ENCODE measurements at regions not wholly inside any gene's neighbourhood (a gene's known extent, or its start where the extent isn't known, plus 50 kb on each side); places are given as distances from the start of the nearest gene placed in this dataset.

DNA sequence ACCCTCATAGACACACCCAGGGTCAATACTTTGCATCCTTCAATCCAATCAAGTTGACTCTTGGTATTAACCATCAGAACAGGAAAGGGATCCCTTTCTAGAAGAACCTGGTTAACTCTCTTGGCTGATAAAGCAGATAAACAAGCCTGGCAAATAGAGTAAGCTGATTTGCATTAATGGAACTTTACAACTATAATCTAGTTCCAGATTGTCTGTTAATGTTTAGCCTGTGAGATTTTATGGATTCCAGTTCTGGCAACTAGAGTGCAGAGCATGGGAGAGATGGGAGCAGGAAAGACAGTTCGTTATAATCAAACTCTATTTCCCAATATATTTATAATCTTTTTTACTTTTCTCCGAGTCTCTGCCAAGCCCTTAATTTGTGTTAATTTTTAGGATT lies 272.6 kb upstream of the KLHL1 start:
- TF ChIP-seq, protein P1, sequence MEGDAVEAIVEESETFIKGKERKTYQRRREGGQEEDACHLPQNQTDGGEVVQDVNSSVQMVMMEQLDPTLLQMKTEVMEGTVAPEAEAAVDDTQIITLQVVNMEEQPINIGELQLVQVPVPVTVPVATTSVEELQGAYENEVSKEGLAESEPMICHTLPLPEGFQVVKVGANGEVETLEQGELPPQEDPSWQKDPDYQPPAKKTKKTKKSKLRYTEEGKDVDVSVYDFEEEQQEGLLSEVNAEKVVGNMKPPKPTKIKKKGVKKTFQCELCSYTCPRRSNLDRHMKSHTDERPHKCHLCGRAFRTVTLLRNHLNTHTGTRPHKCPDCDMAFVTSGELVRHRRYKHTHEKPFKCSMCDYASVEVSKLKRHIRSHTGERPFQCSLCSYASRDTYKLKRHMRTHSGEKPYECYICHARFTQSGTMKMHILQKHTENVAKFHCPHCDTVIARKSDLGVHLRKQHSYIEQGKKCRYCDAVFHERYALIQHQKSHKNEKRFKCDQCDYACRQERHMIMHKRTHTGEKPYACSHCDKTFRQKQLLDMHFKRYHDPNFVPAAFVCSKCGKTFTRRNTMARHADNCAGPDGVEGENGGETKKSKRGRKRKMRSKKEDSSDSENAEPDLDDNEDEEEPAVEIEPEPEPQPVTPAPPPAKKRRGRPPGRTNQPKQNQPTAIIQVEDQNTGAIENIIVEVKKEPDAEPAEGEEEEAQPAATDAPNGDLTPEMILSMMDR (IDR thresholded peaks at IDR 0.05; ENCODE audit: extremely low read depth, low read depth, low read length): no peak
- no peaks in the 10 kb centered on the region for H3K27me3 ChIP-seq (ENCODE audit: insufficient read depth, low read length)

DNA sequence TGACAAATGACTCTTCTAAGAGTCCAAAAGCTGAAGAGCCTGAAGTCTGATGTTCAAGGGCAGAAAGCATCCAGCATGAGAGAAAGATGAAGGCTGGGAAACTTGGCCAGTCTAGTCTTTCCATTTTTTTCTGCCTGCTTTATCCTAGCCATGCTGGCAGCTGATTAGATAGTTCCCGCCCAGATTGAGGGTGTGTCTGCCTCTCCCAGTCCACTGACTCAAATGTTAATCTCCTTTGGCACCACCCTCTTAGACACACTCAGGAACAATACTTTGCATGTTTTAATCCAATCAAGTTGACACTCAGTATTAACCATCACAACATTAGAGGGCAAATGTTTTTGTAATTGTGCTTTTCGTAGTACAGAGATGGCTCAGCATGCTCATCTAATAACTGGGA lies 267.5 kb upstream of the KLHL1 start:
- H3K27me3 ChIP-seq (ENCODE audit: insufficient read depth, low read length): no peaks in the 10 kb centered on the region
- TF ChIP-seq, protein P1 (IDR thresholded peaks at IDR 0.05; ENCODE audit: extremely low read depth, low read depth, low read length): no peak
- no peak for DNase-seq (ENCODE audit: insufficient read length, low spot score, missing footprints)
- no peak overlapping the region for H3K4me3 ChIP-seq (ENCODE audit: insufficient read depth, low read length)
- no peak overlapping the region for H3K4me2 ChIP-seq (ENCODE audit: insufficient read depth, low read length)
- H3K27ac ChIP-seq (ENCODE audit: low read depth, low read length): no peak overlapping the region
- no peaks in the 10 kb centered on the region for H4K20me1 ChIP-seq (ENCODE audit: insufficient read depth, low read length)
- H3K36me3 ChIP-seq (ENCODE audit: insufficient read depth, low read length): no peaks in the 10 kb centered on the region
- no peaks in the 10 kb centered on the region for H3K79me2 ChIP-seq (ENCODE audit: insufficient read depth, low read length)
- H2AFZ ChIP-seq (ENCODE audit: low read length): no peak overlapping the region
- H3K9me3 ChIP-seq (ENCODE audit: low read depth, low read length): no peaks in the 10 kb centered on the region
- H3K4me1 ChIP-seq (ENCODE audit: insufficient read depth, low read length): no peaks in the 10 kb centered on the region

More for the DNA sequence above, 272.6 kb upstream of the KLHL1 start:
- no peak overlapping the region for H3K4me2 ChIP-seq (ENCODE audit: insufficient read depth, low read length)
- no peak overlapping the region for H2AFZ ChIP-seq (ENCODE audit: low read length)
- no peak overlapping the region for H3K27ac ChIP-seq (ENCODE audit: low read depth, low read length)
- H3K4me1 ChIP-seq (ENCODE audit: insufficient read depth, low read length): no peaks in the 10 kb centered on the region
- no peak overlapping the region for H3K4me3 ChIP-seq (ENCODE audit: insufficient read depth, low read length)
- no peaks in the 10 kb centered on the region for H3K79me2 ChIP-seq (ENCODE audit: insufficient read depth, low read length)
- peaks cover 2% of the 10 kb centered on the region for H3K9me3 ChIP-seq (ENCODE audit: low read depth, low read length)
- H3K36me3 ChIP-seq (ENCODE audit: insufficient read depth, low read length): no peaks in the 10 kb centered on the region
- DNase-seq (ENCODE audit: insufficient read length, low spot score, missing footprints): no peak
- no peaks in the 10 kb centered on the region for H4K20me1 ChIP-seq (ENCODE audit: insufficient read depth, low read length)

- Histone ChIP-seq H3K27me3 (ENCODE audit: insufficient read depth, low read length) (no peaks in the 10 kb centered on the region), H3K4me3 (ENCODE audit: insufficient read depth, low read length) (no peak overlapping the region), H4K20me1 (ENCODE audit: insufficient read depth, low read length) (no peaks in the 10 kb centered on the region), H2AFZ (ENCODE audit: low read length) (no peak overlapping the region), H3K79me2 (ENCODE audit: insufficient read depth, low read length) (no peaks in the 10 kb centered on the region), H3K9me3 (ENCODE audit: low read depth, low read length) (peaks cover 1% of the 10 kb centered on the region), H3K36me3 (ENCODE audit: insufficient read depth, low read length) (no peaks in the 10 kb centered on the region), H3K4me2 (ENCODE audit: insufficient read depth, low read length) (no peak overlapping the region), H3K4me1 (ENCODE audit: insufficient read depth, low read length) (no peaks in the 10 kb centered on the region), H3K27ac (ENCODE audit: low read depth, low read length) (no peak overlapping the region)
- TF ChIP-seq, protein P1 (IDR thresholded peaks at IDR 0.05; ENCODE audit: extremely low read depth, low read depth, low read length): no peak
- no peak for DNase-seq (ENCODE audit: insufficient read length, low spot score, missing footprints)
Measured at GRCh38 chr13:70370924-70371323, 262.7 kb upstream of the KLHL1 start.

DNA sequence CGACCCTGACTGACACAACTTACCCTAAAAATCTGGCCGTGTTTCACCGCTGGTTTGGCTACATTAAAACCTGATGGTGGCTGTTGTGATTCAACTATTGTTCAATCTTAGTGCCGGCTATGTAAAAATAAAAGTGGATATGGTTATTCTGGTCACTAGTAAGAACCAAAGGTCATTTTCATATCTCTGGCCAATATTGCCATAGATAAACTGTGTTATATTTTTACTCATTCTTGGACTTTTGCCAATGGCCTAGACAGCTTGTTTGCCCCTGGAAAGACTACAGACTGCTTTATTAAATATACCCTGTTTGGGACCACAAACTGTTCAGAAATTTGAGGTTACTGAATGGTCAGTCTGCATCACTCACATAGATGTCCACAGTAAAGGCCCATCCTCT lies 258.5 kb upstream of the KLHL1 start:
- TF ChIP-seq, protein P1 (IDR thresholded peaks at IDR 0.05; ENCODE audit: extremely low read depth, low read depth, low read length): no peak
- no peaks in the 10 kb centered on the region for H3K36me3 ChIP-seq (ENCODE audit: insufficient read depth, low read length)
- no peak for DNase-seq (ENCODE audit: insufficient read length, low spot score, missing footprints)
- H3K27ac ChIP-seq (ENCODE audit: low read depth, low read length): no peak overlapping the region
- H3K9me3 ChIP-seq (ENCODE audit: low read depth, low read length): peaks cover 4% of the 10 kb centered on the region
- H2AFZ ChIP-seq (ENCODE audit: low read length): no peak overlapping the region
- H3K79me2 ChIP-seq (ENCODE audit: insufficient read depth, low read length): no peaks in the 10 kb centered on the region
- H3K4me1 ChIP-seq (ENCODE audit: insufficient read depth, low read length): no peaks in the 10 kb centered on the region
- no peak overlapping the region for H3K4me2 ChIP-seq (ENCODE audit: insufficient read depth, low read length)
- no peaks in the 10 kb centered on the region for H4K20me1 ChIP-seq (ENCODE audit: insufficient read depth, low read length)
- H3K4me3 ChIP-seq (ENCODE audit: insufficient read depth, low read length): no peak overlapping the region
- H3K27me3 ChIP-seq (ENCODE audit: insufficient read depth, low read length): no peaks in the 10 kb centered on the region

Measured in osteoblast (primary cell).